ENCODE measurements at regions not wholly inside any gene's neighbourhood (a gene's known extent, or its start where the extent isn't known, plus 50 kb on each side); places are given as distances from the start of the nearest gene placed in this dataset.
"Not testable (repeated sequence)": the region's sequence is repeated elsewhere in the genome, so short reads cannot be mapped to it uniquely, and the experiment has no call there.

DNA sequence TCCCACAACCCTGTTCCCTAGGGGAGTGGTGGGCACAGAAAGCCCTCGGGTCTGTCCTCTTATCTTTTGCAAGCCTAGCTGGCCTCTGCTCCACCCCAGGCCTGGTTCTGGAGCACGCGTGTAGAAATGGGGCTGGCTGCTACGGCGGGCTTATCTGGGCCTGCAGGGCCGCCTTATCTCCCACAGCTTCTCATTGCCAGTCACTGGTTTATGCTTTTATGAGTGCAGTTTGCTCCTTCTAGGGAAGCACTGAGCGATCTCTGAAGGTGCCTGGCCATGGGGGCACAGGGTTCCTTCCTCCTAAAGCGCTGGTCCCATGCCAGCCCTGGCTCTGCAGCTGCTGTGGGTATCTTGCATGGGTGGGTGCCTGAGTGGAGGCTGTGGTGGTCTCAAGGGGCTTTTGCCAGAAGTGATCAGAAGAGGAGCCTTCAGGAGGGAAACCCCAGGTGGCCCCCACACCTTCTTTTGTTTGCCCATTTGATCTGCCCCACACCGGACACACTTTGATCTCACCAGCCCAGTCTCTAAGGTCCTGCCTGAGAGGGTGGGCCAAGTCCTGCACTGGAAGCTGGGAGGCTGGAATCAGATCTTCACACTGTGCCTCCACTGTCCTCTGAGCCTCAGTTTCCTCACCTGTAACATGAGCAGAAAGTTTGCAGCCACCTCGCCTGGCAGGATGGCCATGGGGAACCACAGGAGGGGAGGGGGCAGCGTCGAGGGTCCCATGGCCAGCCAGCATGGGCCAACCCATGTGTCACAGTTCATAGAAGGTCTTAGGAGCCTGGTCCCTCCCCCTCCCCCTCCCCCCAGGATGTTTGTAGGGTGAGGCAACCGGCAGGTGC is 86.6 kb upstream of the FGF3 start:
- DNase-seq = no peak

DNA sequence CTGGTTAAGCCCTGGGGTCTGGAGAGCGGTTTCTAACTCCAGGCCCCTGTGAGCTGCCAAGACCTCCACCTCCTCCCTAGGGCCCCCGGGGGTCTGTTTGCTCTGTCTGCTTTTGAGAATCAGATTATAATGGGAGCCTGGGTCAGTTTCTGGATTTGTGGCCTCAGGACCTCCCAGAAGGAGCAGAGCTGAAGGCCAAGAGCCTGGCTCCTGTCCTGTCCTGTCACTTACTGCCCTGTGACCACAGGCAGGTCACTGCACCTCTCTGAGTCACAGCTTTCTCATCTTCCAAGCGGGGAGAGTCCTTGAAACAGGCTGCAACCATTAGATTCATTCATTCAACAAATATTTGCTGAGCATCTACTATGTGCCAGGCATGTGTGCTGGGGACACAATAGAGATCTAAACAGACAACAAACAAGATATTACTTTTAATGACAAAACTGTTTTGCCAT is 87.3 kb upstream of the FGF3 start:
- DNase-seq = no peak

DNA sequence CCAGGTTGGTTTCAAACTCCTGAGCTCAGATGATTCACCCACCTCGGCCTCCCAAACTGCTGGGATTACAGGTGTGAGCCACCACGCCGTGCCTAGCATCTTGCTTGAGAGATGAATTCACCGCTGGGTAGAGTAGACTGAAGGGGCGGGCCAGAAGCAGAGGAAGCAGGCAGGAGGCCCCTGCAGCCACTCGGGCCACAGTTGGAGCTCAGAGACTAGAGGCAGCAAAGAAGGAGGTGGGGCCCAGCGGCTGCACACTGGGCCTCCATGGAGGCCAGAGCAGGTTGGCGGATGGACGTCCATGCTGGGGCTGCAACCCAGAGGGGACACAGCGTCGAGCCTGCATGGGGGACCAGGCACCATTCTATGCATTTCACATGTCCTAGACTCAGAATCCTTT is 88.4 kb upstream of the FGF3 start:
- no peak for DNase-seq

DNA sequence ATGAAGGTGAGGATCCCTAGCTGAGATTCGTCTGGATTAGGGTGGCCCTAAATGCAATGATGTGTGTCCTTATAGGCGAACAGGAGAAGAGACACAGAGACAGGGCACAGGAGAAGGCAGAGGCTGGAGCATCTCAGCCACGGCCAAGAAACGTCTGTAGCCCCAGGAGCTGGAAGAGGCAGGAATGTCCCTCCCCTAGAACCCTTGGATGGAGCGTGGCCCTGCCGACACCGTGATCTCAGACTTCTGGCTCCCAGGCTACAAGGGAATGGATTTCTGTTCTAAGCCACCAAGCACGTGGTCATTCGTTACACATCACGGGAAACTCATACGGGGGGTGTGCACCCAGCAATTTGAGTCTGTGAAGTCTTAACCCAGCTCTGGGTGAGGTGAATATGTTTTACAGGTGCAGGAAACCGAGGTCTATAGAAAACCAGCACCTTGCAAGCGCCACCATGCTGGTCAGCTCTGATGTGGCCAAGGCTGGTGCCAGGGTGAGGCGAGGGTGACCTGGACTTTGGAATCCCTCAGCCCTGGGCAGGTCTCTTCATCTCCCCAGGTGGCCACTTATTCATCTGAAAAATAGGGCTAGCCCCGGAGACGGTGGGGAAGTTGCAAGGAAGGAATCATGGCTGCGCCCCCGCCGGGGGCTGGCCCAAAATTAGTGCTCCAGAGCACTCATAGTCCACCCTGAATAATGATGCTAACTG is 89.5 kb upstream of the FGF3 start:
- no peak for DNase-seq

DNA sequence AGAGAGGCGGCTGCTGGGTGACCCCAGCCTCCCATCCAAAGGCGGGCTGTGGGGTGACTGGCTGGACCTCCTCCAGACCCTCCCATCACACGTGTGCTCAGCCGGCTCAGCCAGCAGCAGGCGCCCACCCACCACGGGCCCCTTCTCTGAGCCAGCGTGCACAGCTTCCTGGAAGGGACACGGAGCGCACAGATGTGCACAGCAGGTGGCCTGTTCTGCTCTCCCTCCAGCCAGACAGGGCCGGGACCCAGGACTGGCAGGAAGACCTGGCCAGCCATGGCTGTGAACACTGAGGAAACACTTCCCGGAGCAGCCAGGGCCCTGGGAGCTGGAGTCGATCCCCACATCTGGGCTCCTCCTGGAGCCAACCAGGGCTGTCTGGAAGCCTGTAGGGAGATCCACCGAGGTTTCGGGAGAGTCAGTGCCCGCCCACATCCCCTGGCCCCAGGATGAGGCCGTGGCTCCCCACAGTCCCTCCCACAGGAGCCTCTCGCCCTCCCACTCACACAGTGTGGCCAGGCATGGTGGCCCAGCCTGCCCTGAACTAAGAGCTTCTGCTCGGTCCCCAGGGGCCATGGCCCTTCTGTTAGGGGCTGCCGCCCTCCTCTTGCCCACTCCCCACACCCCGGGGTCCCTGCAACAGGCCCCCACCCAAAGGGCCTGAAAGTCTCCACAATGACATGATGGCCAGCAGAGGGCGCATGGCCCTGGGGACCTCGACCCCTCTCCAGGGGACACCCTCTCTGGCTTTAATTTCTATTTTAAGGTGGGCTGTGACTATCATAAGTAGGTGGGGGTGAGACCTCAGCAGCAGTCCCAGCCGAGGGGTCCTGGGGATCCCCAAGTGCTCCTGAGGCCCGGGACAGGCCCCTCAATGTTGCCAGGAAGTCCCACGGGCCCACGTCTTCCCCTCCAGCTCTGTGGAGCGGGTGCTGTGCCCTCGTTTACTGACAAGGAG is 90.6 kb upstream of the FGF3 start:
- DNase-seq = peak; percentile 32

DNA sequence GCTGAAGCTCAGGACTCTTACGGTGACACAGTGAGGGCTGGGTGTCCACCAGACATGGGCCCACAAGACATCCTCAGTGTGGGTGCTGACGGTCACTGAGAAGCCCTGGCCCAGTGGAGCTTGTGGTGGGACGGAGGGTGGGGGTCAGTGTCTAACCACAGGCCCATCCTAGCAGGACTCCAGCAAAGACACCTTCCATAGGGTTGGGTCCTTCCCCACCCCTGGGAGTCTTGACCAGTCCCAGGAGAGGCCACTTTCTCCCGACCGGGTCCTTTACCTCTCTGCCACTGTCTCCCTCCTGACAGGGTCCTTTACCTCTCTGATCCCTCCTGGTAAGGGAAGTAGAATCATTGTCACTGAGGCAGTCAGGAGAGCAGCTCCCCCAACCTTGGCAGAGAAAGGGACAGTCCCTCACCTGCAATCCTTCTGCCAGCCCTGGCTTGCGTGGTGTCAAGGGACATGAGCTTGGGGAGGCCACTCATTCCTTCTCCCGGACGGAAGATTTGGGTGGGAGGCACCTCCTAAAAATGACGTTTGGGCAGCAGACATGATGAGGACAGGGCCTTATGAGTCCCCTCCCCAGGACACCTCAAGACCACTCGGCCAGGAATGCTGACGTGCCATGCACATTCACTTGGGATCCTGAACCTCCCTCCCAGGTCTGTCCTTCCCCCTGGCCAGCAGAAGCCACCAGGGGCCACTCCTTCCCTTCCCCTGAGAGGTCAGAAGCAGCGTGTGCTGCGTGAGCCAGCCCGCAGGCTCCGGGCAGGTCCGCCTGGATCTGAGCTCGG is 91.5 kb upstream of the FGF3 start:
- DNase-seq = no peak

DNA sequence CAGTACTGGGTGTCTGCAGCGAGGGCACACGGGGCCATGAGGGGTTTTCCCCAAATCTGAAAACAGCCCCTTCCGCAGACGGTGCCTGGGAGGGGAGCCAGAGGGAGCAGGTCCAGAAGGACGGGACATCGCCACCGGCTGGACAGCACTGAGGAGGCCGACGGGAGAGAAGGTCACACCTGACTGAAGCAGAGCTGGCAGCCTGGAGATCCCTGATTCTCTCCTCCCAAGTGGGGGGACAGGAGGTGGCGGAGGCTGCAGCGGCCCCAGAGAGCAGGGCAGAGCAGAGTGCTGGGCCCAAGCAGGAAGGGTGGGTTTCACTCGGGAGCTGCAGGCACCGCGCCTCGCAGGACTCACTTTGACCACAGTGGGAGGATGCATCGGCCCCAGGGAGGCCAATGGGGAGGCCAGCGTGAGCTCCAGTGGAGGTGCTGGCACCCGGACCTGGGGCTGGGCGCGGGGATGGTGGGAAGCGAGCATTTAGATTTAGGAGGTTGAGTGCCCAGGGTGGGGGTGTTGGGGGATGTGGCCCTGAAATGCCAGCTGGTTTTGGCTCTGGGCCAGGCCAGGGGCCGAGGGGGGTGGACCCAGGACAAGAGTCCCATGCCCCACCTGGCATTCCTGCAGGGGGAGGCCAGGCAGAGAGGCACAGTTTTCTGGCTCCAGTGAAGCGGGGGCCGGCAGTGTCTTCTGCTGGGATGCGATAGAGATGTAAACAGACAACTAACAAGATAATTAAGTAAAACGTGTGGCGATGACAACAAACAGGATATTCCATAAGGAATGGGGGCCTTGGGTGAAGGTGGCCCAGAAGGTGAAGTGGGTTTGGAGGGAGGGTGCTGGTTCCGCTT is 92.3 kb upstream of the FGF3 start:
- no peak for DNase-seq

DNA sequence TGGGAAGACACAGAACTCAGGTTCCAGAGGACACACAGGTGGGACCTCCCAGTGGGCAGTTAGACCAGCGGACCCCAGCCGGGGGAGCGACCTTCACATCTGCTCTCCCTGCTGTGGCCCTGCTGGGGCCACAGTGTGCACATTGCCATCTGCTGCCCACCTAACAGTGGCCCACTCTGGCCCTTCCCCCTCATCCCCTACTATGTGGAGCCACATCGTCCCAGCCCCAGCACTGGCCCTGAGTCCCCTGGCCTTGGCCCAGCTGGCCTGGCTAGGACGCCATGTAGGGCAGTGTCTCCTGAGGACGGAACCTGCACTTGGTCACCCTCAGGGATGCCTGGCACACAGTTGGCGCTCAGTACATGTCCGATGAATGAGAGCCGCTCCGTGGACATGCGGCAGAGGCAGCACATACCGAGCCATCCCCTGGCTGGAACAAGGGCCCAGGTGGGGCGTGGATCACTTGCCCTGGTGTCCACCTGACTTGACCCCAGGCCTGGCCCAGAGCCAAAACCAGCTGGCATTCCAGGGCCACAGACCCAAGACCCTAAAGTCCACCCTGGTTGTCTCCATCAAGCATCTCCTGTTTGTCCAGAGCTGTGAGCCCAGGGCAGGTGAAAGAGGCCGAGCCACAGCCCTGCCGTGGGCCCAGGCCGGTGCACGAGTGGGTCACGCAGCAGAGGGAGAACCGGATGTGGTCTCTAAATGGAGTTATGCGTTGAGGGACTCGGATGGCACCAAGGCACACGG is 93.1 kb upstream of the FGF3 start:
- DNase-seq = no peak

DNA sequence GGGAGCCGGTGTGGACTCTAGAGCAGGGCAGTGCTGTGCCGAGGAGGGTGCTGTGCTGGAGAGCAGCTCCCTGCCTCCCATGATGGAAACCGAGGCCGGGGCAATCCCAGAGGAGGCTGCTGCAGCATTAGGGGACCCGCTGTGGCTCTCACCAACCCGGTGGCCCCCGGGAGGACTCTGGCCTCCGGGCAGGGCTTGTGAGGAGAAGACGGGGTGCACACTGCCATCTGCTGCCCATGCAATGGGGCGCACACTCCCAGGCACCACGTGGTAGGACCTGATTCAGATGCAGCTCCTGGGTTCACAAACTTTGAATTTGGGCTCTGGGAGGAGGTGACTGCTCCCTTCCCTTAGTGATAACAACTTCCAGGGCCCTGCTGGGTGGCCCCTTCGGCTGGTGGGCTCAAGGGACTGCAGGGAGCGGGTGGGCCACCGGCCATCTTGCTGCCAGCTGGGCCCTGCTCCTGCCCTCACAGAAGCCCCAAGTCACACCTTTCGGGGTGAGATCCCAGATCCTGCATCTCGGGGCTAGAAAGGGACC is 93.8 kb upstream of the FGF3 start:
- no peak for DNase-seq

DNA sequence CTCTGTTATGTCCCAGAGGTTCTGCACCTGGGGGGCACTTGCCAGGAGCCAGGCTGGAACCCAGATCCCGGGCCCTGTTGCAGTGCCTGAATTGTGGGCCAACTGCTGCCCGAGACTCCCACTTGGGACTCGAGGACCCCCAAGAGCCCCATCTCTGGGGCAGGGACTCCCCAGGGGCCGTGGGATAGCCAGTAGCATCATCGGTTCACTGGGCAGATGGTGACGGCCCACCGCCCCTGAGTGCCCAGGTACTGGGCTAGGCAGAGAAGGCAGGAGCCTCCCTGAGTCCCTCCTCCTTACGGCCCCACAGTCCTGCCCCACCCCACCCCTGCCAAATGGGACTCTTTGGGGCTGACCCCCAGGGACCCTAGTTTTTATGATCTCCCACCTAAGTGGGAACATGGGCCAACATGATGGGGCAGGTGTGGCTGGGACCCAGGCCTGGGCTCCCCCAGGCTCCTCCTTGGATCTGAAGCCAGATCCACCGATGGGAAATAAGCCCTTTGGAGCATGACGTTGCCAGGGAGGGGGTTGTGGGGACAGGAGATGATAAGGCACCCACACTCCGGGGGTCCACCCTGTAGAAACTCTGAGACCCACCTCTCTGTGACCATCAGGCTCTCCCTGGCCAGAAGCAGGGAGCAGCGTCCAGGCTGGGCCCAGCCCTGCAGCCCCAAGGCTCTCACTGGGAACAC is 94.5 kb upstream of the FGF3 start:
- DNase-seq = no peak

DNA sequence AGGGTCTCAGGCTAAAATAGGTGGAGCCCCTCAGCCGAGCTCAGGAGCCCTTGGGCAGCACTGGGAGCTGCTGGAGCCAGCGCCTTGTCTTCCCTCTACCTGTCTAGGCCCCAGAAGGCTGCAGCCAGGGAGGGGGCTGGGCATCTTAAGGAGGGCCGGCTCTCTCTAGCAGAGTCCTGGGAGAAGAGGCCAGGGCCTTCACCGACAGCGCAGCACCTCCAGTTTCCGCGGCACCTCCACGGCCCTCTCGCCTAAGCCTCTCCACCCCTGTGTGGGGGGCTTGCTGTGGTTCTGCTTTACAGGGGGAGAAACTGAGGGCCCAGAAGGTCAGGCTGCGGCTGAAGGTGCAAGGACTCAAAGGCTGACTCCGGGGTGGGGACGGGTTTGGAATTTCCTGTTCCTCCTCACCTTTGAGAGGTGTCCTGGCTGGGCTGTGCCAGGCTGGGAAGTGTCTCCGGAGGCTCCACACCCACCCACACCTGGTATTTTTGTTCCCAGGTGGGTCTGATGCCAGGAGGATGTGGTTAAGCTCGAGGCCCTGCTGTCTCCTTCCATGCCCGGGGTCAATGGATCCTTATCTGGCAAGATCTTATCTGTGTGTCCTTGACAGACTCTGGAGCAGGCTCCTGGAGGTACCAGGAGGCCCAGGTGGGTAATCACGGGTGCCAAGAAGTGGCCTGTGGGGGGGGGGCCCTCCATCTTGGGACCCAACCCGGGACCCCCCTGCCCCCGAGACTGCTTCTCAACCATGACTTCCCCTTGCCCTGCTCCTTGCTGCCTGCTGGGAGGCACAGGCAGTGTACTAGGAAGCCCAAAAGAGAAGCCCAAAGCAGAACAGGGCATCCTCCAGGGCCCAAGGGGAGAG is 95.3 kb upstream of the FGF3 start:
- no peak for DNase-seq

DNA sequence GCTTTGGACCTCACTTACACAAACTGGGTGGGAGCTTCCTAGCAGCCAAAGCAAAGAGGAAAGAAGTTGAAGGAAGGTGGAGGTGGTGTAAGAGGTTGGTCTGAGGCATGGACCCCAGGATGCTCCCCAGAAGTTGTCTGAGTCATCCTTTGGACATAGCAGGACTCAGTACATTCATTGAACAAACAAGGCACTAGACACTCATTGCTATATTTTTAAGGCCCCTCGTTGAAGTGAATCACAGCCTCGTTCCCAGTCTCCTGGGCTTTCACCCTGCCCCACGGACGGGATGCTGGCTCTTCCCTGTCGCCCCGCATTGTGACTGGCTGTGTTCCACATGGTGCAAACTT is 95.9 kb upstream of the FGF3 start:
- no peak for DNase-seq

DNA sequence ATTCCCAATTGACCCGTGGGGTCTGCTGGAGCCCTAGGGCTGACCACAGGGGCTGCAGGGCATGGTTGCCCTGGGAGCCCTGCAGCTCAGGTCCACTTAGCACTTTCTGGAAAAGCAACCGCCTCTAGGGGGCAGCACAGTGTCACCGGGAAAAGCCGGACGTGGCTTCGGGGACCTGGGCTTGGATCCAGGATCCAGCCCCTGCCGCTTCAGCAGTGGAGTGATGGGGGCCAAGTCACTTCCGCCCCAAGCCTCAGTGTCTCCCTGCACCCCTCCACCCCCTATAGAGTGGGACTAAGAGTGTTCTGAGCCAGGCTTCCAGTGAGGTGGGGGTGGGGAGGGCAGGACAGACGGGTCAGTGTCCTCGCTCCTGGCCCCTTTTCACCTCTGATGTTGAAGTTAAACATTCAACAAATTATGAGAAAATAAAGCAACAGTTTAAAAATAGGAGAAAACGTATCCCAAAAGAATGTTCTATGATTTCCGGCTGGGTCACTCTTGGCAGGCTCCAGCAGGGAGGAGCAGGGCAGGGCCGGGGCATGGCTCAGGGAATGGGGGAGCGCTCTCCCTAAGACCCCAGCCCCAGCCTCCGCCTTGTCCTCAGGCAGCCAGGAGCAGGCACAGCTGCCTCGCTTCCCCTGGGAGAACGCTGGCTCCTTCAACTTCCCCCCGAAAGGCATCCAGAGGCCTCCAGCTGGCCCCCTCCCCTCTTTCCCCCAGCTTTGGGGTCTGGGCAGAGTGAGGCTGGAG is 96.5 kb upstream of the FGF3 start:
- peak; percentile 67 for DNase-seq

DNA sequence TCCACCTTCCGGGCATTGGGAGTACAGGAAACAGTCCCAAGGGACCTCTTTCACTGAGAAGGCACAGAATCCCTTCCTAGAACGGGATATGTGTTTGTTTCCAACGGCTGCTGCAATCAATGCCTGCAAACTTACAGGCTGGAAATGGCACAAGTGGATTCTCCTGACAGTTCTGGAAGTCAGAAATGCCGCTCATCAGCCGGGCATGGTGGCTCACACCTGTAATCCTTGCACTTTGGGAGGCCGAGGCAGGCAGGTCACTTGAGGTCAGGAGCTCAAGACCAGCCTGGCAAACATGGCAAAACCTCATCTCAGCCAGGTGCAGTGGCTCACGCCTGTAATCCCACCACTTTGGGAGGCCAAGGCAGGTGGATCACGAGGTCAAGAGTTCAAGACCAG is 97.0 kb upstream of the FGF3 start:
- not testable (repeated sequence) for DNase-seq

DNA sequence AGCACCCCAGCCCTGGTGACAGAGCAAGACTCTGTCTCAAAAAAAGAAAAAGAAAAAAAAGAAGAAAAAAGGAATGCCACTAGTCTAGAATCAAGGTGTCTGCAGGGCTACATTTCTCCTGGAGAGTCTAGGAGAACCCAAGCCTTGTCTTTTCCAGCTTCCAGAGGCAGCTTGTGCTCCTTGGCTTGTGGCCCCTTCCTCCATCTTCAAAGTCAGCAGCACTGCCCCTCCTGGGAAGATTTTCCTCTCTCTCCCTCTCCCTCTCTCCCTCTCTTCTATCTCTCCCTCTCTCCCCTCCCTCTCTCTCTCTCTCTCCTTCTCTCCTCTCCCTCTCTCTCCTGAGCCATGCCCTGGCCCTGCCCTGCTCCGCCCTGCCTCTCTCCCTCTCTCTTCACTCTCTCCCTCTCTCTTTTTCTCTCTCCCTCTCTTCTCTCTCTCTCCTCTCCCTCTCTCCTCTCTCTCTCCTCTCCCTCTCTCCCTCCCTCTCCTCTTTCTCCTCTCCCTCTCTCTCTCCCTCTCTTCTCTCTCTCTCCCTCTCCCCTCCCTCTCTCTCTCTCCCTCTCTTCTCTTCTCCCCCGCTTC is 97.7 kb upstream of the FGF3 start:
- DNase-seq = no peak

DNA sequence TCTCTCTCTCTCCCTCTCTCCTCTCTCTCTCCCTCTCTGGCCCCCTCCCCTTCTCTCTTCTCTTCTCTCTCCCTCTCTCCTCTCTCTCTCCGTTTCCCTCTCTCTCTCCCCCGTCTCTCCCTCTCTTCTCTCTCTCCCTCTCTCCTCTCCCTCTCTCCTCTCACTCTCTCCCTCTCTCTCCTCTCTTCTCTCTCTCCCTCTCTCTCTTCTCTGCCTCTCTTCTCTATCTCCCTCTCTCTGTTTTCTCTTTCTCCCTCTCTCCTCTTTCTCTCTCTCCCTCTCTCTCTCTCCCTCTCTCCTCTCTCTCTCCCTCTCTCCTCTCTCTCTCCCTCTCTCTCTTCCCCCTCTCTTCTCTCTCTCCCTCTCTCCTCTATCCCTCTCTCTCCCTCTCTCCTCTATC is 98.3 kb upstream of the FGF3 start:
- no peak for DNase-seq

DNA sequence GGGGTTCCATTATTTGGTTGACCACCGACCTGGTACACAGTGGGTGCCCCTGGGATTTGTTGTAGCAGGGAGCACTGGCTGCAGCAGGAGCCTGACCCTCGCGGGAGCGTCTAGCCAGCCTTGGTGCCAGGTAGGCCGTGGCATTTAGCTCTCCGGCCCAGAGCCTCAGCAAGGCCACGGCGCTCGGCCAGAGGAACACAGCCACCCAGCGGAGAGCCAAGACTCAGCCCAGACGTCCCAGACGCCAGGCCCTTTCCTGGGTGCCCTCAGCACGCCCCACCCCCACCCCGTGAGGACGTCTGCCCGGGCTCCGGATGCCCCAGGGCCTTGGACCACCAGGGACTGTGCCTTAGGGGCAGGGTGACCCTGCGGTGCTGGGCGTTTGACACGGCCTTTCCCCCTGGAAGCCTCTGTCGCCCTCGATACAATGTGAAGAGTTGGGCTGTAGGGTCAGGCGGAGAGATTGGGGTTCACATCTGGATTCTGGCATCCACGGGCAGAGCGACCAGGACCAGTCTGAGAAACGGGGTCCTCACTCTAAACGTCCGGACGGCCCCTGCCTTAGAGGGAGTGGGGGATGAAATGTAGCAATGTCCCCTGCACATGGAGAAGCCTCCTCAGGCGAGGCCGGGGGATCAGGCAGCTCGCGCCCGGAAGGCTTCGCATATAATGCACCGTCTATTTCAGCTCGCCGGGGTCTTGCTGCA is 99.2 kb upstream of the FGF3 start:
- DNase-seq = no peak

Data from NCI-H82 (cell line).